Neural cell (in vitro differentiated cells): ENCODE measurements at regions not wholly inside any gene's neighbourhood (a gene's known extent, or its start where the extent isn't known, plus 50 kb on each side); places are given as distances from the start of the nearest gene placed in this dataset.

Experiments used
- H2AFZ ChIP-seq: fragments of 200-600, 300-800 bp; sonication (generic), shearing (Covaris generic); 2 replicates; pipeline ENCODE4 v1.6.0; 2014; ENCODE audit warnings: low read depth, mild to moderate bottlenecking, antibody characterized with exemption, low read length, moderate library complexity
- H3F3A ChIP-seq: fragments of 200-600 bp; shearing (Covaris generic); 2 replicates; pipeline ENCODE4 v1.6.1; 2016; ENCODE audit warnings: mild to moderate bottlenecking, moderate library complexity, mixed read lengths, antibody characterized with exemption, low read length; ENCODE audit not compliant: insufficient read depth, poor library complexity, severe bottlenecking
- H3K27ac ChIP-seq: fragments of 200-600, 300-800 bp; sonication (generic), shearing (Covaris generic); 2 replicates; pipeline ENCODE4 v1.5.1; 2014; ENCODE audit warnings: mild to moderate bottlenecking, low read length, moderate library complexity
- H3K27me3 ChIP-seq: fragments of 300-800, 200-600 bp; sonication (generic), shearing (Covaris generic); 2 replicates; pipeline ENCODE4 v1.6.0; 2014; ENCODE audit warnings: mild to moderate bottlenecking, low read depth, low read length, moderate library complexity; ENCODE audit not compliant: insufficient read depth
- H3K36me3 ChIP-seq: fragments of 300-800, 200-600 bp; sonication (generic), shearing (Covaris generic); 2 replicates; pipeline ENCODE4 v1.5.1; 2014; ENCODE audit warnings: mild to moderate bottlenecking, antibody characterized with exemption, low read length, moderate library complexity; ENCODE audit not compliant: insufficient read depth
- H3K4me2 ChIP-seq: fragments of 300-800, 200-600 bp; sonication (generic), shearing (Covaris generic); 2 replicates; pipeline ENCODE4 v1.6.0; 2014; ENCODE audit warnings: mild to moderate bottlenecking, low read length
- H3K4me3 ChIP-seq: fragments of 300-800, 200-600 bp; sonication (generic), shearing (Covaris generic); 2 replicates; pipeline ENCODE4 v1.5.1; 2014; ENCODE audit warnings: mild to moderate bottlenecking, low read length, moderate library complexity
- H3K79me2 ChIP-seq: fragments of 200-600 bp; shearing (Covaris generic); replicated peaks from 2 replicates; pipeline ENCODE4 v1.6.0; 2014; ENCODE audit warnings: mild to moderate bottlenecking, low read length, moderate library complexity; ENCODE audit not compliant: insufficient read depth
- H3K9ac ChIP-seq: fragments of 300-800, 200-600 bp; sonication (generic), shearing (Covaris generic); 2 replicates; pipeline ENCODE4 v1.6.1; 2016; ENCODE audit warnings: mild to moderate bottlenecking, low read length, mixed read lengths
- H3K9me2 ChIP-seq: fragments of 200-600 bp; shearing (Covaris generic); 2 replicates; pipeline ENCODE4 v1.6.1; 2016; ENCODE audit warnings: mild to moderate bottlenecking, low read length, mixed read lengths; ENCODE audit not compliant: insufficient read depth
- H3K9me3 ChIP-seq: fragments of 200-600, 300-800 bp; sonication (generic), shearing (Covaris generic); 2 replicates; pipeline ENCODE4 v1.6.1; 2016; ENCODE audit warnings: mild to moderate bottlenecking, mixed run types, low read length, moderate library complexity, mixed read lengths
- H4K20me1 ChIP-seq: fragments of 200-600 bp; shearing (Covaris generic); 2 replicates; pipeline ENCODE4 v1.6.1; 2016; ENCODE audit warnings: mild to moderate bottlenecking, mixed run types; ENCODE audit not compliant: insufficient read depth
- CTCF ChIP-seq: fragments of 450-650 bp; IDR thresholded peaks from 2 replicates; pipeline ENCODE4 v1.5.1; 2014; ENCODE audit warnings: antibody characterized with exemption, mild to moderate bottlenecking, moderate library complexity; ENCODE audit not compliant: poor library complexity, severe bottlenecking
- EP300 ChIP-seq: fragments of 450-650 bp; conservative IDR thresholded peaks from 2 replicates; pipeline ENCODE4 v1.6.1; 2014; ENCODE audit warnings: antibody characterized with exemption, mild to moderate bottlenecking, moderate library complexity; ENCODE audit not compliant: poor library complexity, severe bottlenecking
- EZH2 ChIP-seq: fragments of 200-600, 300-800 bp; shearing (Covaris generic), sonication (generic); IDR thresholded peaks from 2 replicates; pipeline ENCODE4 v1.6.1; 2014; ENCODE audit warnings: antibody characterized with exemption, low read length, borderline replicate concordance, mild to moderate bottlenecking; ENCODE audit not compliant: insufficient read depth, poor library complexity, severe bottlenecking
- MXI1 ChIP-seq: fragments of 450-650 bp; conservative IDR thresholded peaks from 2 replicates; pipeline ENCODE4 v1.6.1; 2014; ENCODE audit warnings: antibody characterized with exemption, mild to moderate bottlenecking; ENCODE audit not compliant: poor library complexity, severe bottlenecking
- POLR2AphosphoS5 ChIP-seq: IDR thresholded peaks from 2 replicates; pipeline ENCODE4 v1.6.1; 2012
- RAD21 ChIP-seq: fragments of 450-650 bp; conservative IDR thresholded peaks from 2 replicates; pipeline ENCODE4 v1.6.1; 2014; ENCODE audit warnings: antibody characterized with exemption, mild to moderate bottlenecking, moderate library complexity
- REST ChIP-seq: IDR thresholded peaks from 2 replicates; pipeline ENCODE4 v1.6.1; 2012; ENCODE audit warnings: borderline replicate concordance
- SMC3 ChIP-seq: fragments of 450-650 bp; conservative IDR thresholded peaks from 2 replicates; pipeline ENCODE4 v1.6.1; 2014; ENCODE audit warnings: antibody characterized with exemption, mild to moderate bottlenecking, moderate library complexity; ENCODE audit not compliant: poor library complexity
- TAF1 ChIP-seq: IDR thresholded peaks from 2 replicates; pipeline ENCODE4 v1.6.1; 2012; ENCODE audit warnings: low read depth

- H3K36me3 ChIP-seq: no peaks in the 10 kb centered on the region
- H3K9me3 ChIP-seq: no peaks in the 10 kb centered on the region
- H4K20me1 ChIP-seq: no peaks in the 10 kb centered on the region
- no peaks in the 10 kb centered on the region for H3K79me2 ChIP-seq
- H3K27ac ChIP-seq: no peak overlapping the region
- H3K9ac ChIP-seq: no peak overlapping the region
- no peak overlapping the region for H3K4me2 ChIP-seq
- no peak overlapping the region for H2AFZ ChIP-seq
- H3K9me2 ChIP-seq: no peaks in the 10 kb centered on the region
- TF ChIP-seq REST (no peak), EP300 (no peak), SMC3 (no peak), POLR2AphosphoS5 (no peak), CTCF (no peak), EZH2 (no peak), MXI1 (no peak), TAF1 (no peak), RAD21 (no peak)
- no peaks in the 10 kb centered on the region for H3F3A ChIP-seq
- no peaks in the 10 kb centered on the region for H3K27me3 ChIP-seq
- no peak overlapping the region for H3K4me3 ChIP-seq
Observed at GRCh38 chr18:39825485-39826150, 2129.4 kb upstream of the PIK3C3 start.

GRCh38 chr18:39806525-39806924, 2148.5 kb upstream of the PIK3C3 start:
- no peak overlapping the region for H2AFZ ChIP-seq
- no peaks in the 10 kb centered on the region for H3K27me3 ChIP-seq
- no peaks in the 10 kb centered on the region for H3K79me2 ChIP-seq

More at GRCh38 chr18:39806525-39806924, 2148.5 kb upstream of the PIK3C3 start:
- no peak overlapping the region for H3K27ac ChIP-seq
- no peak overlapping the region for H3K4me3 ChIP-seq
- no peaks in the 10 kb centered on the region for H4K20me1 ChIP-seq
- H3K4me2 ChIP-seq: no peak overlapping the region
- H3K9me2 ChIP-seq: no peaks in the 10 kb centered on the region
- no peak for TF ChIP-seq TAF1
- TF ChIP-seq RAD21: no peak
- TF ChIP-seq SMC3: no peak
- no peak for TF ChIP-seq EP300
- TF ChIP-seq CTCF: no peak
- TF ChIP-seq POLR2AphosphoS5: no peak
- TF ChIP-seq MXI1: no peak
- no peak for TF ChIP-seq EZH2
- TF ChIP-seq REST: no peak
- H3F3A ChIP-seq: no peaks in the 10 kb centered on the region
- H3K36me3 ChIP-seq: no peaks in the 10 kb centered on the region
- H3K9ac ChIP-seq: no peak overlapping the region
- H3K9me3 ChIP-seq: no peaks in the 10 kb centered on the region
